CD14-positive monocyte (primary cell): ENCODE measurements at regions not wholly inside any gene's neighbourhood (a gene's known extent, or its start where the extent isn't known, plus 50 kb on each side); places are given as distances from the start of the nearest gene placed in this dataset.

ENCODE experiments used
- DNase-seq, 3 donors: peaks; one replicate each; pipeline ENCODE4 v3.0.0-alpha.2; 2011 to 2022
- H2AFZ ChIP-seq: 2 replicates; pipeline ENCODE4 v1.6.0; 2012; ENCODE audit warnings: mild to moderate bottlenecking, low read depth, low read length, inconsistent platforms; ENCODE audit not compliant: insufficient read depth, poor library complexity, severe bottlenecking
- H3K27ac ChIP-seq, 2 donors: 1 replicate in 1 of 2; 2 replicates in 1 of 2; pipeline ENCODE4 v1.5.1; 2012 to 2013; ENCODE audit warnings: low read length in 2 of 2, control low read depth in 1 of 2, inconsistent platforms in 1 of 2, low read depth in 1 of 2, mild to moderate bottlenecking in 1 of 2
- H3K27me3 ChIP-seq, 2 donors: one replicate each; pipeline versions ENCODE4 v1.6.0 to v1.6.1; 2011 to 2013; ENCODE audit warnings: low read length in 2 of 2; ENCODE audit not compliant: control insufficient read depth in 2 of 2, insufficient read depth in 2 of 2
- H3K36me3 ChIP-seq, 2 donors: replicated peaks in 1 of 2; 1 replicate in 1 of 2; 2 replicates in 1 of 2; pipeline versions ENCODE4 v1.5.1 to v1.6.1; 2012 to 2013; ENCODE audit warnings: low read length in 2 of 2, control low read depth in 1 of 2, inconsistent platforms in 1 of 2, mild to moderate bottlenecking in 1 of 2; ENCODE audit not compliant: insufficient read depth in 2 of 2, control insufficient read depth in 1 of 2
- H3K4me1 ChIP-seq, 2 donors: 1 replicate in 1 of 2; 2 replicates in 1 of 2; pipeline versions ENCODE4 v1.5.1 to v1.6.1; 2012 to 2013; ENCODE audit warnings: low read length in 2 of 2, control low read depth in 1 of 2, inconsistent platforms in 1 of 2, mild to moderate bottlenecking in 1 of 2, moderate library complexity in 1 of 2; ENCODE audit not compliant: insufficient read depth in 2 of 2, control insufficient read depth in 1 of 2
- H3K4me2 ChIP-seq: replicated peaks from 2 replicates; pipeline ENCODE3; 2012; ENCODE audit warnings: low read length, moderate library complexity, mild to moderate bottlenecking; ENCODE audit not compliant: poor library complexity, severe bottlenecking; ENCODE audit errors: extremely low read depth
- H3K4me3 ChIP-seq, 3 experiments: fragments of 200-600 bp in 1 of 3; sonication (generic) in 1 of 3; replicated peaks in 1 of 3; 1 replicate in 2 of 3; 2 replicates in 1 of 3; pipeline ENCODE4 v1.5.1; 2011 to 2013; ENCODE audit warnings: low read length in 3 of 3, mild to moderate bottlenecking in 3 of 3, control low read depth in 2 of 3, low read depth in 2 of 3, inconsistent platforms in 1 of 3, moderate library complexity in 1 of 3
- H3K79me2 ChIP-seq: 2 replicates; pipeline ENCODE4 v1.6.0; 2012; ENCODE audit warnings: mild to moderate bottlenecking, control low read depth, inconsistent platforms, low read length, moderate library complexity; ENCODE audit not compliant: insufficient read depth
- H3K9ac ChIP-seq: 2 replicates; pipeline ENCODE4 v1.6.0; 2017; ENCODE audit warnings: low read length, mild to moderate bottlenecking; ENCODE audit not compliant: insufficient read depth, poor library complexity, severe bottlenecking
- H3K9me3 ChIP-seq, 2 donors: replicated peaks in 1 of 2; 1 replicate in 1 of 2; 2 replicates in 1 of 2; pipeline versions ENCODE4 v1.5.1 to v1.6.1; 2012 to 2013; ENCODE audit warnings: low read length in 2 of 2, control low read depth in 1 of 2; ENCODE audit not compliant: control insufficient read depth in 1 of 2, insufficient read depth in 1 of 2
- H4K20me1 ChIP-seq: 2 replicates; pipeline ENCODE4 v1.6.0; 2012; ENCODE audit warnings: mild to moderate bottlenecking, low read length, control low read depth, moderate library complexity; ENCODE audit not compliant: insufficient read depth
- H3K27ac Mint-ChIP-seq, 7 donors: one replicate each; pipeline ENCODE4 v1.8.0; 2020; ENCODE audit warnings: mild to moderate bottlenecking in 7 of 7, mixed read lengths in 7 of 7, moderate library complexity in 6 of 7, inconsistent platforms in 2 of 7
- H3K27me3 Mint-ChIP-seq, 3 donors: one replicate each; pipeline ENCODE4 v1.8.0; 2021 to 2022; ENCODE audit warnings: low read depth in 3 of 3, mild to moderate bottlenecking in 3 of 3, mixed read lengths in 3 of 3, moderate library complexity in 3 of 3, inconsistent platforms in 1 of 3
- H3K36me3 Mint-ChIP-seq, 2 donors: one replicate each; pipeline ENCODE4 v1.8.0; 2020; ENCODE audit warnings: mixed read lengths in 2 of 2, inconsistent platforms in 1 of 2, mild to moderate bottlenecking in 1 of 2
- H3K4me1 Mint-ChIP-seq: one replicate; pipeline ENCODE4 v1.8.0; 2020; ENCODE audit warnings: mild to moderate bottlenecking, mixed read lengths
- H3K4me3 Mint-ChIP-seq, 2 donors: one replicate each; pipeline ENCODE4 v1.8.0; 2020; ENCODE audit warnings: mild to moderate bottlenecking in 2 of 2, mixed read lengths in 2 of 2, moderate library complexity in 1 of 2
- H3K9me3 Mint-ChIP-seq, 7 donors: one replicate each; pipeline ENCODE4 v1.8.0; 2020 to 2022; ENCODE audit warnings: mixed read lengths in 7 of 7, mild to moderate bottlenecking in 6 of 7, moderate library complexity in 6 of 7, inconsistent platforms in 2 of 7
- WGBS: methylation state at CpG from one replicate; pipeline ENCODE4 v1.1.5; 2013; ENCODE audit warnings: missing lambda C conversion rate; ENCODE audit not compliant: insufficient coverage; 5-methylcytosine and 5-hydroxymethylcytosine counted together
- intact Hi-C, 2 donors: fragments of 100-400 bp; cut with micrococcal nuclease; formaldehyde crosslinking; loops; one replicate each; pipeline versions ENCODE4 v1.15.0 to v1.15.1; 2023
- TF ChIP-seq, protein P1 (sequence below): fragments of 200-600 bp; IDR thresholded peaks from one replicate; pipeline ENCODE4 v1.8.0; 2022; ENCODE audit warnings: antibody characterized with exemption, mild to moderate bottlenecking

DNA sequence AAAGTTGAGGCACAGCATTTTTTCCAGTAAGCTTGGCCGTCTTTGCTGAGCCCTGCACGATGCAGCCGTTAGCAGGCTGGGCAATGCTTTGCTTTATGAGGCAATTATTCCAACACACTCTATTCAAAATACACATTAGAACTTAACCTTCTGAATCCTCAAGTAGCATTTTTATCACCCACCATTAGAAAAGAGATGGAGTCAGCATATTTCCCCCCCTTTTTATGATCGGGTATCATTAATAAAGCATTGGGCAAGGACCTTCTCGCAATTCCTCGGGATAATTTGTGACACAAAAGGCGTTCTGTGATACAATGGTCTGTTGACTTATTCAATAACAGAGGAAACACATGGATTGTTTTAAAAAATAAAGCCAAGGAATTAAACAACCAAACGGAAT lies 374.5 kb upstream of the RBFOX1 start:
- intact Hi-C loops = no loop called here
- no peak overlapping the region for H3K4me2 ChIP-seq
- peaks cover 0 to 2% (median 0%) of the 10 kb centered on the region in 7 donors for H3K9me3 Mint-ChIP-seq
- no peaks in the 10 kb centered on the region for H3K79me2 ChIP-seq
- H3K9me3 ChIP-seq = no peaks in the 10 kb centered on the region
- H3K9ac ChIP-seq = no peak overlapping the region
- WGBS = 100% methylated on average over 3 of the region's 8 CpGs
- no peak overlapping the region for H2AFZ ChIP-seq
- H3K27me3 Mint-ChIP-seq = peaks cover 0 to 2% (median 0%) of the 10 kb centered on the region in 3 donors
- H3K36me3 ChIP-seq = no peaks in the 10 kb centered on the region
- H3K4me1 ChIP-seq = no peaks in the 10 kb centered on the region
- no peak overlapping the region for H3K4me3 Mint-ChIP-seq
- H3K36me3 Mint-ChIP-seq = no peaks in the 10 kb centered on the region
- no peak overlapping the region for H3K4me3 ChIP-seq
- H3K27me3 ChIP-seq = no peaks in the 10 kb centered on the region
- DNase-seq = no peak
- no peak overlapping the region for H3K27ac ChIP-seq
- H3K4me1 Mint-ChIP-seq = no peaks in the 10 kb centered on the region
- TF ChIP-seq, protein P1, sequence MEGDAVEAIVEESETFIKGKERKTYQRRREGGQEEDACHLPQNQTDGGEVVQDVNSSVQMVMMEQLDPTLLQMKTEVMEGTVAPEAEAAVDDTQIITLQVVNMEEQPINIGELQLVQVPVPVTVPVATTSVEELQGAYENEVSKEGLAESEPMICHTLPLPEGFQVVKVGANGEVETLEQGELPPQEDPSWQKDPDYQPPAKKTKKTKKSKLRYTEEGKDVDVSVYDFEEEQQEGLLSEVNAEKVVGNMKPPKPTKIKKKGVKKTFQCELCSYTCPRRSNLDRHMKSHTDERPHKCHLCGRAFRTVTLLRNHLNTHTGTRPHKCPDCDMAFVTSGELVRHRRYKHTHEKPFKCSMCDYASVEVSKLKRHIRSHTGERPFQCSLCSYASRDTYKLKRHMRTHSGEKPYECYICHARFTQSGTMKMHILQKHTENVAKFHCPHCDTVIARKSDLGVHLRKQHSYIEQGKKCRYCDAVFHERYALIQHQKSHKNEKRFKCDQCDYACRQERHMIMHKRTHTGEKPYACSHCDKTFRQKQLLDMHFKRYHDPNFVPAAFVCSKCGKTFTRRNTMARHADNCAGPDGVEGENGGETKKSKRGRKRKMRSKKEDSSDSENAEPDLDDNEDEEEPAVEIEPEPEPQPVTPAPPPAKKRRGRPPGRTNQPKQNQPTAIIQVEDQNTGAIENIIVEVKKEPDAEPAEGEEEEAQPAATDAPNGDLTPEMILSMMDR = no peak
- no peaks in the 10 kb centered on the region for H4K20me1 ChIP-seq
- H3K27ac Mint-ChIP-seq = no peak overlapping the region

DNA sequence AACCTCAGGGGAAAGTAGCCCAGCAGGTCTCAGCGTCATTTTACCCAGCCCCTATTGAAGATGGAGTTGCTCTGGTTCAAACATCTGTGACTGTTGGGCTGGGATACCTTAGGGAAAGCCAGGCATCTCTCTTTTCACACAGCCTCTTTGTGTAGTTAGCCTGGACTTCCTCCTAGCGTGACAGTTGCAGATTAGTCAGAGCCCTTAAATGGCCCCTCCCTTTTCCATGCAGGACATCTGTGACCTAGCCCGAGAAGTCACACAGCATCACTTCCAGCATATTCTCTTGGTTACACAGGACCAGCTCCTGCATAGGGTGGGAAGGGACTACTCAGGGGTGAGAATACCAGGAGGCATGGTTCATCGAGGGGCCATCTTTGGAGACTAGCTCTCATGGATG lies 375.0 kb upstream of the RBFOX1 start:
- no peaks in the 10 kb centered on the region for H3K36me3 Mint-ChIP-seq
- DNase-seq = peak in 1 of 3 donors; percentile 6
- H3K27ac Mint-ChIP-seq = no peak overlapping the region
- H3K4me1 Mint-ChIP-seq = no peaks in the 10 kb centered on the region
- peaks cover 0 to 2% (median 0%) of the 10 kb centered on the region in 3 donors for H3K27me3 Mint-ChIP-seq
- no peaks in the 10 kb centered on the region for H4K20me1 ChIP-seq
- TF ChIP-seq, protein P1 = no peak
- no peak overlapping the region for H3K9ac ChIP-seq
- H3K4me2 ChIP-seq = no peak overlapping the region
- H3K9me3 Mint-ChIP-seq = peaks cover 0 to 2% (median 0%) of the 10 kb centered on the region in 7 donors
- 76% methylated on average over 3 of the region's 4 CpGs for WGBS
- no peaks in the 10 kb centered on the region for H3K27me3 ChIP-seq
- no peaks in the 10 kb centered on the region for H3K4me1 ChIP-seq
- no peak overlapping the region for H3K4me3 ChIP-seq
- no peak overlapping the region for H2AFZ ChIP-seq
- intact Hi-C loops = no loop called here
- H3K9me3 ChIP-seq = no peaks in the 10 kb centered on the region
- no peaks in the 10 kb centered on the region for H3K36me3 ChIP-seq
- H3K79me2 ChIP-seq = no peaks in the 10 kb centered on the region
- H3K4me3 Mint-ChIP-seq = no peak overlapping the region
- no peak overlapping the region for H3K27ac ChIP-seq
